Stomach (tissue), 4 donors: ENCODE measurements at regions not wholly inside any gene's neighbourhood (a gene's known extent, or its start where the extent isn't known, plus 50 kb on each side); places are given as distances from the start of the nearest gene placed in this dataset.

Experiments used
- POLR2A ChIP-seq, 4 donors: fragments of 450-650 bp; IDR thresholded peaks; one replicate each; pipeline ENCODE4 v1.6.1; 2016; ENCODE audit warnings: antibody characterized with exemption in 4 of 4, control low read depth in 2 of 4, mild to moderate bottlenecking in 1 of 4, moderate library complexity in 1 of 4
- POLR2AphosphoS5 ChIP-seq, 3 donors: sonication (generic); formaldehyde crosslinking; IDR thresholded peaks; one replicate each; pipeline ENCODE4 v1.6.1; 2016; ENCODE audit warnings: antibody characterized with exemption in 3 of 3
- TF ChIP-seq, protein P1 (sequence below), 7 experiments: fragments of 450-650 bp in 4 of 7; fragments of 200-600 bp in 3 of 7; sonication (generic) in 3 of 7; IDR thresholded peaks; one replicate each; pipeline ENCODE4 v1.5.1; 2016 to 2019; ENCODE audit warnings: antibody characterized with exemption in 7 of 7, control low read depth in 2 of 7, mild to moderate bottlenecking in 1 of 7

DNA sequence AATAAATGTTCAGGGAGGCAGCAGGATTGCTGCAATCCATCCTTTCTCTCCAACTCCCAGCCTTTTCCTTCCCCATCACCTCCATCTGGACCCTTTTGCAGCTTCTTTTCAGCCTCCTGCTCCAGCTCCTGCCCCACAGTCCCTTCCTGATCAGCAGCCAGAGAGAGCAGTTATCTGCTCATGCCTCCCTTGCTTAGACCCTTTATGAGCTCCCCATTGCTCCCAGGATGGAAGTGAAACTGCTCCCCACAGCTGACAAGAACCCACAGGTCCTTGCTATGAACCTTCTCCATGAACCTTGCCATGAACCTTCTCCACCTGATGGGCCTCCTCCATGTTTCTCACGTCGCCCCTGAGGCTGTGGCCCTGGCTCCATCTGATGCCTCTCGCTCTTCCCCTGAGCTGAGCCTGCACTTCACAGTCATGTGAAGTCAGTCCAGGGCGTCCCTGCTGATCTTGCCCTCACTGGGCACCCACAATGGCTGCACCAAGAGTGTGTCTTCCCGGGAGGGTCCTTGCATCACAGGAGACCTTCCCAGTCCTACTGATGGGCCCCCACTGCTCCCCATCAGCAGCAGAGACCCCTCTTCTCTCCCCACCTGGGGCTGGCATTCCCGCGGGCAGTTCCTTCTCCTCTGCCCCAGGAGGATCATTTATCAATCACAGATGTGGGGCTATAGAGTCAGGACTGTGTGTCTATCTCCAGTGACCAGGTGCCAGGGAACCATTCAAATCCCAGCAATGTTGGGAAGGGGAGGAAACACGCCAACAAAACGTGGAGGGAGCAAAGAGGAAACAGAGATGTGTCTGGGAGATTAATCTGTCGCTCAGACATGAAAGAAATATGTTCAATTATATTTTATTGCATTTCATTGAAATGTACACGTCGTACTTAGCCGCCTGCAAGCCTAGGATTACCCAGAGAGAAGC, 73.1 kb downstream of the MATN1 start:
- TF ChIP-seq, protein P1, sequence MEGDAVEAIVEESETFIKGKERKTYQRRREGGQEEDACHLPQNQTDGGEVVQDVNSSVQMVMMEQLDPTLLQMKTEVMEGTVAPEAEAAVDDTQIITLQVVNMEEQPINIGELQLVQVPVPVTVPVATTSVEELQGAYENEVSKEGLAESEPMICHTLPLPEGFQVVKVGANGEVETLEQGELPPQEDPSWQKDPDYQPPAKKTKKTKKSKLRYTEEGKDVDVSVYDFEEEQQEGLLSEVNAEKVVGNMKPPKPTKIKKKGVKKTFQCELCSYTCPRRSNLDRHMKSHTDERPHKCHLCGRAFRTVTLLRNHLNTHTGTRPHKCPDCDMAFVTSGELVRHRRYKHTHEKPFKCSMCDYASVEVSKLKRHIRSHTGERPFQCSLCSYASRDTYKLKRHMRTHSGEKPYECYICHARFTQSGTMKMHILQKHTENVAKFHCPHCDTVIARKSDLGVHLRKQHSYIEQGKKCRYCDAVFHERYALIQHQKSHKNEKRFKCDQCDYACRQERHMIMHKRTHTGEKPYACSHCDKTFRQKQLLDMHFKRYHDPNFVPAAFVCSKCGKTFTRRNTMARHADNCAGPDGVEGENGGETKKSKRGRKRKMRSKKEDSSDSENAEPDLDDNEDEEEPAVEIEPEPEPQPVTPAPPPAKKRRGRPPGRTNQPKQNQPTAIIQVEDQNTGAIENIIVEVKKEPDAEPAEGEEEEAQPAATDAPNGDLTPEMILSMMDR (IDR thresholded peaks at IDR 0.05) = no peak
- no peak for TF ChIP-seq POLR2A (IDR thresholded peaks at IDR 0.05)
- TF ChIP-seq POLR2AphosphoS5 (IDR thresholded peaks at IDR 0.05) = no peak
